SK-N-SH (cell line): ENCODE measurements at regions not wholly inside any gene's neighbourhood (a gene's known extent, or its start where the extent isn't known, plus 50 kb on each side); places are given as distances from the start of the nearest gene placed in this dataset.
"Not testable (repeated sequence)": the region's sequence is repeated elsewhere in the genome, so short reads cannot be mapped to it uniquely, and the experiment has no call there.

Experiments used
- CTCF ChIA-PET: fragments of 300-600, 350-600 bp; formaldehyde crosslinking; extraction: SDS; loops from one replicate; lab custom pipeline; 2021; lab: Yijun Ruan, JAX
- POLR2A ChIA-PET: fragments of 350-600 bp; sonication (Branson Sonifier 250); formaldehyde crosslinking; extraction: SDS; loops from one replicate; lab custom pipeline; 2020; ENCODE audit warnings: antibody characterized with exemption, inconsistent platforms; lab: Yijun Ruan, JAX
- DNase-seq: peaks from one replicate; pipeline ENCODE4 v3.0.0; 2012
- H2AFZ ChIP-seq: fragments of 200-600 bp; sonication (generic); 2 replicates; pipeline ENCODE4 v1.8.1; 2016; ENCODE audit warnings: antibody characterized with exemption, mild to moderate bottlenecking, low read depth
- H3F3A ChIP-seq: fragments of 200-600 bp; sonication (generic); replicated peaks from 2 replicates; pipeline ENCODE3; 2016; ENCODE audit warnings: antibody characterized with exemption, mild to moderate bottlenecking; ENCODE audit not compliant: insufficient read depth
- H3K27ac ChIP-seq, 2 experiments: fragments of 200-500 bp in 1 of 2; fragments of 200-600 bp in 1 of 2; sonication (Bioruptor generic) in 1 of 2; sonication (generic), shearing (Covaris generic) in 1 of 2; 2 replicates each; pipeline versions ENCODE4 v1.5.1 to v1.6.1; 2014 to 2016; ENCODE audit warnings: low read depth in 2 of 2, inconsistent platforms in 1 of 2, low read length in 1 of 2, mild to moderate bottlenecking in 1 of 2, mixed read lengths in 1 of 2
- H3K27me3 ChIP-seq: fragments of 200-600 bp; sonication (generic), shearing (Covaris generic); 2 replicates; pipeline ENCODE4 v1.6.1; 2016; ENCODE audit warnings: mixed run types; ENCODE audit not compliant: insufficient read depth
- H3K36me3 ChIP-seq, 2 experiments: fragments of 200-500 bp in 1 of 2; fragments of 200-600 bp in 1 of 2; sonication (Bioruptor generic) in 1 of 2; sonication (generic) in 1 of 2; replicated peaks in 1 of 2; 2 replicates each; pipeline versions ENCODE3 to v1.5.1; 2014 to 2016; ENCODE audit warnings: low read length in 1 of 2, mild to moderate bottlenecking in 1 of 2; ENCODE audit not compliant: insufficient read depth in 2 of 2, control insufficient read depth in 1 of 2
- H3K4me1 ChIP-seq, 2 experiments: fragments of 200-500 bp in 1 of 2; fragments of 200-600 bp in 1 of 2; sonication (Bioruptor generic) in 1 of 2; sonication (generic), shearing (Covaris generic) in 1 of 2; 2 replicates each; pipeline versions ENCODE4 v1.5.1 to v1.6.1; 2014 to 2016; ENCODE audit warnings: low read depth in 1 of 2, low read length in 1 of 2, mixed run types in 1 of 2; ENCODE audit not compliant: insufficient read depth in 2 of 2, control insufficient read depth in 1 of 2
- H3K4me2 ChIP-seq: fragments of 200-600 bp; sonication (generic), shearing (Covaris generic); 2 replicates; pipeline ENCODE4 v1.6.1; 2017; ENCODE audit warnings: mixed run types
- H3K4me3 ChIP-seq, 2 experiments: fragments of 200-500 bp in 1 of 2; fragments of 200-600 bp in 1 of 2; sonication (Bioruptor generic) in 1 of 2; sonication (generic), shearing (Covaris generic) in 1 of 2; 2 replicates each; pipeline versions ENCODE4 v1.5.1 to v1.8.1; 2014 to 2016; ENCODE audit warnings: low read depth in 2 of 2, inconsistent platforms in 1 of 2, low read length in 1 of 2, mild to moderate bottlenecking in 1 of 2, mixed read lengths in 1 of 2, moderate library complexity in 1 of 2
- H3K79me2 ChIP-seq: fragments of 200-600 bp; sonication (generic); 2 replicates; pipeline ENCODE4 v1.8.1; 2017; ENCODE audit warnings: mild to moderate bottlenecking; ENCODE audit not compliant: insufficient read depth
- H3K9ac ChIP-seq: fragments of 200-600 bp; sonication (generic); 2 replicates; pipeline ENCODE4 v1.6.1; 2017; ENCODE audit warnings: mixed run types
- H3K9me2 ChIP-seq: fragments of 200-600 bp; sonication (generic); 2 replicates; pipeline ENCODE4 v1.6.1; 2017; ENCODE audit warnings: mixed run types
- H3K9me3 ChIP-seq: fragments of 200-600 bp; sonication (generic); 2 replicates; pipeline ENCODE4 v1.6.1; 2017; ENCODE audit warnings: mixed run types, mild to moderate bottlenecking, moderate library complexity
- H4K20me1 ChIP-seq: fragments of 200-600 bp; sonication (generic); 2 replicates; pipeline ENCODE4 v1.6.1; 2017; ENCODE audit warnings: mild to moderate bottlenecking, mixed run types; ENCODE audit not compliant: insufficient read depth
- CHD2 ChIP-seq: fragments of 150-350 bp; IDR thresholded peaks from 2 replicates; pipeline ENCODE4 v1.6.1; 2018; ENCODE audit warnings: low read length; ENCODE audit not compliant: partially characterized antibody
- ELF1 ChIP-seq: IDR thresholded peaks from 2 replicates; pipeline ENCODE4 v1.4.0; 2012
- EP300 ChIP-seq, 2 experiments: IDR thresholded peaks; 2 replicates each; pipeline versions ENCODE4 v1.4.0 to v1.6.1; 2012; ENCODE audit warnings: borderline replicate concordance in 1 of 2, low read depth in 1 of 2, low read length in 1 of 2
- EZH2phosphoT487 ChIP-seq: fragments of 200-600 bp; sonication (generic); IDR thresholded peaks from 2 replicates; pipeline ENCODE4 v1.6.1; 2017; ENCODE audit warnings: low read depth, mixed run types, mild to moderate bottlenecking, antibody characterized with exemption, moderate library complexity, borderline replicate concordance
- FOXJ3 ChIP-seq: sonication (generic); formaldehyde crosslinking; IDR thresholded peaks from 2 replicates; pipeline ENCODE4 v1.5.1; 2020; ENCODE audit warnings: mild to moderate bottlenecking, missing genetic modification reagents
- FOXM1 ChIP-seq: IDR thresholded peaks from 2 replicates; pipeline ENCODE4 v1.4.0; 2012; ENCODE audit warnings: low read depth, mild to moderate bottlenecking
- GABPA ChIP-seq: IDR thresholded peaks from 2 replicates; pipeline ENCODE4 v1.4.0; 2012; ENCODE audit warnings: low read depth, mild to moderate bottlenecking
- GATA2 ChIP-seq: sonication (generic); formaldehyde crosslinking; IDR thresholded peaks from 2 replicates; pipeline ENCODE4 v1.5.0; 2020; ENCODE audit warnings: mild to moderate bottlenecking, missing genetic modification reagents
- NRF1 ChIP-seq: IDR thresholded peaks from 2 replicates; pipeline ENCODE4 v1.6.1; 2012; ENCODE audit warnings: low read depth, mild to moderate bottlenecking, low read length
- POLR2AphosphoS5 ChIP-seq: IDR thresholded peaks from 2 replicates; pipeline ENCODE4 v1.6.1; 2012; ENCODE audit warnings: low read depth, low read length
- TAF1 ChIP-seq: IDR thresholded peaks from 2 replicates; pipeline ENCODE4 v1.6.1; 2012; ENCODE audit warnings: low read depth, mild to moderate bottlenecking, low read length, moderate library complexity, borderline replicate concordance
- TCF12 ChIP-seq: IDR thresholded peaks from 2 replicates; pipeline ENCODE4 v1.4.0; 2012
- YY1 ChIP-seq: IDR thresholded peaks from 2 replicates; pipeline ENCODE4 v1.4.0; 2012; ENCODE audit warnings: low read depth, mild to moderate bottlenecking
- WGBS: methylation state at CpG from one replicate; pipeline ENCODE4 v1.1.6; 2017; ENCODE audit warnings: low lambda C conversion rate; 5-methylcytosine and 5-hydroxymethylcytosine counted together
- TF ChIP-seq, protein P1 (sequence below): IDR thresholded peaks from 2 replicates; pipeline ENCODE4; 2012
- TF ChIP-seq, protein P2 (sequence below): IDR thresholded peaks from 2 replicates; pipeline ENCODE4 v1.4.0; 2012; ENCODE audit warnings: low read depth, borderline replicate concordance
- TF ChIP-seq, protein P3 (sequence below): fragments of 150-350 bp; IDR thresholded peaks from 2 replicates; pipeline ENCODE4 v1.6.1; 2017; ENCODE audit warnings: antibody characterized with exemption, low read length, low read depth, borderline replicate concordance

DNA sequence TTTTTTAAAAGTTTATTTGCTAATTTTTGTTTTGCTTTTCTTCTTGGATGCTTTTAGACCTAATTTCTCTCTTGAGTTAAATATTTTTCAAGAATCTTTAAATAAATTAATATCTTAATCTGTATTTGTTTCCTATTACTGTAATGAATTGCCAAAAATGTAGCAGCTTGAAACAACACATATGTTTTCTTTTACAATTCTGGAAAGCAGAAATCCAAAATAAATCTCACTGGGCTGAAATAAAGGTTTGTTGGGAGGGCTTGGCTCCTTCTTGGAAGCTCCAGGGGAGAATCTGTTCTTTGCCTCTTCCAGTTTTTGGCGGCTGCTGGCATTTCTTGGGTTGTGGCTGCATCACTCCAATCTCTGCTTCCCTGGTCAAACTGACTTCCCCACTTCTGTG lies 658.1 kb upstream of the ARRDC3 start (continued):
- TF ChIP-seq YY1 (no peak), GATA2 (CRISPR knock-in tag) (no peak), TAF1 (no peak), ELF1 (no peak), FOXM1 (no peak)
- TF ChIP-seq, all 33 proteins: peak for 0

DNA sequence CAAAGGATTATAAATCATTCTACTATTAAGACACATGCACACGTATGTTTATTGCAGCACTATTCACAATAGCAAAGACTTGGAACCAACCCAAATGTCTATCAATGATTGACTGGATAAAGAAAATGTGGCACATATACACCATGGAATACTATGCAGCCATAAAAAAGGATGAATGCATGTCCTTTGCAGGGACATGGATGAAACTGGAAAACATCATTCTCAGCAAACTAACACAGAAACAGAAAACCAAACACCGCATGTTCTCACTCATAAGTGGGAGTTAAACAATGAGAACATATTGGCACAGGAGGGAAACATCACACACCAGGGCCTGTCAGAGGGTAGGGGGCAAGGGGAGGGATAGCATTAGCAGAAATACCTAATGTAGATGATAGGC lies 646.7 kb upstream of the ARRDC3 start:
- H2AFZ ChIP-seq, H4K20me1 ChIP-seq, H3K27me3 ChIP-seq, H3K36me3 ChIP-seq, DNase-seq, H3K4me2 ChIP-seq, H3K4me3 ChIP-seq, H3F3A ChIP-seq, H3K27ac ChIP-seq, CTCF ChIA-PET, H3K4me1 ChIP-seq, H3K79me2 ChIP-seq, H3K9ac ChIP-seq, H3K9me2 ChIP-seq, H3K9me3 ChIP-seq, POLR2A ChIA-PET: not testable (repeated sequence)
- WGBS, result 100% methylated on average over 2 of the region's 2 CpGs

DNA sequence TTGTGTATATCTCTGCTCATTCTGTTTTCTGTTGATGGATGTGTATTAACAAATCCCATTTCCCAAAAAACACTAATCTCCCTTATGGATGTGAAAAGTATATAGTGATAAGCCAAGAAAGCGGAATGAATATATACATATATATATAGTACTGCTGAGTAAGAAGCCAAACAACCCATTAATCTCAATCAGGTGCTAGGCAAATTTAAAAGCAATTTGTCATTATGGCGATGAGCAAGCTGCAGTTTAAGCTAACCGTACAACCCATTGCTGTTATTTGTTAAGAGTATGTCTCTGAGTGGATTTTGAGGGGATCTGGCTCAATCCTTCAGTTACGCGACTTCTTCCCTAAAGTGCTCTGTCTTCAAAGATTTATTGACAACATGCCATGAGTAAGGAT lies 640.4 kb upstream of the ARRDC3 start:
- TF ChIP-seq GABPA (no peak), EZH2phosphoT487 (no peak), FOXJ3 (CRISPR knock-in tag) (no peak), TCF12 (no peak), CHD2 (no peak), NRF1 (no peak), POLR2AphosphoS5 (no peak), GATA2 (CRISPR knock-in tag) (no peak), EP300 (IDR thresholded peaks at IDR 0.05; ENCODE audit: borderline replicate concordance in 1 of 2, low read depth in 1 of 2, low read length in 1 of 2) (no peak)
- TF ChIP-seq, protein P1, sequence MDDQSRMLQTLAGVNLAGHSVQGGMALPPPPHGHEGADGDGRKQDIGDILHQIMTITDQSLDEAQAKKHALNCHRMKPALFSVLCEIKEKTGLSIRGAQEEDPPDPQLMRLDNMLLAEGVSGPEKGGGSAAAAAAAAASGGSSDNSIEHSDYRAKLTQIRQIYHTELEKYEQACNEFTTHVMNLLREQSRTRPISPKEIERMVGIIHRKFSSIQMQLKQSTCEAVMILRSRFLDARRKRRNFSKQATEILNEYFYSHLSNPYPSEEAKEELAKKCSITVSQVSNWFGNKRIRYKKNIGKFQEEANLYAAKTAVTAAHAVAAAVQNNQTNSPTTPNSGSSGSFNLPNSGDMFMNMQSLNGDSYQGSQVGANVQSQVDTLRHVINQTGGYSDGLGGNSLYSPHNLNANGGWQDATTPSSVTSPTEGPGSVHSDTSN, result no peak
- TF ChIP-seq, protein P2, sequence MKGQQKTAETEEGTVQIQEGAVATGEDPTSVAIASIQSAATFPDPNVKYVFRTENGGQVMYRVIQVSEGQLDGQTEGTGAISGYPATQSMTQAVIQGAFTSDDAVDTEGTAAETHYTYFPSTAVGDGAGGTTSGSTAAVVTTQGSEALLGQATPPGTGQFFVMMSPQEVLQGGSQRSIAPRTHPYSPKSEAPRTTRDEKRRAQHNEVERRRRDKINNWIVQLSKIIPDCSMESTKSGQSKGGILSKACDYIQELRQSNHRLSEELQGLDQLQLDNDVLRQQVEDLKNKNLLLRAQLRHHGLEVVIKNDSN, result no peak
- TF ChIP-seq, protein P3, sequence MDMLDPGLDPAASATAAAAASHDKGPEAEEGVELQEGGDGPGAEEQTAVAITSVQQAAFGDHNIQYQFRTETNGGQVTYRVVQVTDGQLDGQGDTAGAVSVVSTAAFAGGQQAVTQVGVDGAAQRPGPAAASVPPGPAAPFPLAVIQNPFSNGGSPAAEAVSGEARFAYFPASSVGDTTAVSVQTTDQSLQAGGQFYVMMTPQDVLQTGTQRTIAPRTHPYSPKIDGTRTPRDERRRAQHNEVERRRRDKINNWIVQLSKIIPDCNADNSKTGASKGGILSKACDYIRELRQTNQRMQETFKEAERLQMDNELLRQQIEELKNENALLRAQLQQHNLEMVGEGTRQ, result no peak
- no peak overlapping the region for H2AFZ ChIP-seq
- no peaks in the 10 kb centered on the region for H4K20me1 ChIP-seq
- no peaks in the 10 kb centered on the region for H3K9me2 ChIP-seq
- H3K4me3 ChIP-seq, result no peak overlapping the region
- no peak overlapping the region for H3K27ac ChIP-seq
- no peaks in the 10 kb centered on the region for H3K79me2 ChIP-seq
- no peaks in the 10 kb centered on the region for H3K27me3 ChIP-seq
- no peak overlapping the region for H3K4me2 ChIP-seq
- no peak overlapping the region for H3K9ac ChIP-seq
- H3K4me1 ChIP-seq, result peaks cover 0 to 6% of the 10 kb centered on the region in 2 experiments; a peak in 3 of 4 replicates
- WGBS, result 95% methylated on average over 5 of the region's 5 CpGs
- ChIA-PET POLR2A (no interaction called here), CTCF (no interaction called here)
- no peaks in the 10 kb centered on the region for H3K9me3 ChIP-seq
- H3K36me3 ChIP-seq, result no peaks in the 10 kb centered on the region
- peaks cover 8% of the 10 kb centered on the region for H3F3A ChIP-seq
- no peak for DNase-seq
